Sigmoid colon (tissue), 4 donors: ENCODE measurements at regions not wholly inside any gene's neighbourhood (a gene's known extent, or its start where the extent isn't known, plus 50 kb on each side); places are given as distances from the start of the nearest gene placed in this dataset.

ENCODE experiments used
- CTCF ChIP-seq, 4 experiments: fragments of 450-650 bp in 3 of 4; fragments of 200-600 bp in 1 of 4; IDR thresholded peaks; one replicate each; pipeline ENCODE4 v1.5.1; 2016 to 2019; ENCODE audit warnings: antibody characterized with exemption in 4 of 4, mild to moderate bottlenecking in 3 of 4, moderate library complexity in 2 of 4
- POLR2A ChIP-seq, 2 donors: fragments of 450-650 bp; IDR thresholded peaks; one replicate each; pipeline ENCODE4 v1.6.1; 2016; ENCODE audit warnings: antibody characterized with exemption in 2 of 2, mild to moderate bottlenecking in 2 of 2, moderate library complexity in 2 of 2
- POLR2AphosphoS5 ChIP-seq, 4 donors: sonication (generic); formaldehyde crosslinking; IDR thresholded peaks; one replicate each; pipeline ENCODE4 v1.6.1; 2017; ENCODE audit warnings: antibody characterized with exemption in 4 of 4

GRCh38 chr1:17907999-17908398 lies 152.9 kb downstream of the ACTL8 start:
- TF ChIP-seq CTCF (IDR thresholded peaks at IDR 0.05) (no peak), POLR2AphosphoS5 (IDR thresholded peaks at IDR 0.05) (no peak), POLR2A (IDR thresholded peaks at IDR 0.05) (no peak)
